RPMI7951 (cell line): ENCODE measurements at regions not wholly inside any gene's neighbourhood (a gene's known extent, or its start where the extent isn't known, plus 50 kb on each side); places are given as distances from the start of the nearest gene placed in this dataset.

ENCODE experiments used
- DNase-seq: peaks from one replicate; pipeline ENCODE4 v3.0.0-alpha.2; 2012; ENCODE audit warnings: low read depth

GRCh38 chr15:29320420-29320819 lies 50.8 kb upstream of the NSMCE3 start:
- DNase-seq, result no peak

- DNase-seq, result no peak
These were observed 50.2 kb upstream of the NSMCE3 start for GRCh38 chr15:29319823-29320222.
